ENCODE measurements at regions not wholly inside any gene's neighbourhood (a gene's known extent, or its start where the extent isn't known, plus 50 kb on each side); places are given as distances from the start of the nearest gene placed in this dataset.

- Histone ChIP-seq H3K23ac (ENCODE audit: low read length) (no peak overlapping the region), H3K4me1 (ENCODE audit: control insufficient read depth in 1 of 2, insufficient read depth in 2 of 2, low read length in 2 of 2) (no peaks in the 10 kb centered on the region), H3K9ac (ENCODE audit: low read length) (no peak overlapping the region)
These were observed 1622.8 kb upstream of the B3GALT2 start for GRCh38 chr1:194809215-194809614.

GRCh38 chr1:194807530-194808220 lies 1621.3 kb upstream of the B3GALT2 start:
- H4K12ac ChIP-seq (ENCODE audit: low read depth, low read length): no peak overlapping the region
- no CpG with 5 or more reads among the region's 1 CpG for WGBS (ENCODE audit: extremely low coverage, insufficient coverage, insufficient read length)
- no peak overlapping the region for H2AK5ac ChIP-seq (ENCODE audit: low read length)
- H3K14ac ChIP-seq (ENCODE audit: low read length): no peak overlapping the region
- H3K27me3 ChIP-seq (ENCODE audit: insufficient read depth, low read length): no peaks in the 10 kb centered on the region
- H3K18ac ChIP-seq (ENCODE audit: low read length): no peak overlapping the region
- no peak overlapping the region for H2BK5ac ChIP-seq (ENCODE audit: low read depth, low read length, poor library complexity)
- H3K79me1 ChIP-seq (ENCODE audit: low read length): no peaks in the 10 kb centered on the region
- H2AFZ ChIP-seq (ENCODE audit: insufficient read depth, low read length, poor library complexity): no peak overlapping the region
- no peak overlapping the region for H4K91ac ChIP-seq (ENCODE audit: low read depth, low read length)
- H3K4me1 ChIP-seq (ENCODE audit: control insufficient read depth in 1 of 2, insufficient read depth in 2 of 2, low read length in 2 of 2): no peaks in the 10 kb centered on the region
- no peak overlapping the region for H3K9ac ChIP-seq (ENCODE audit: low read length)
- H3K79me2 ChIP-seq (ENCODE audit: control insufficient read depth, insufficient read depth, low read length, poor library complexity): no peaks in the 10 kb centered on the region
- no peak overlapping the region for H3K23ac ChIP-seq (ENCODE audit: low read length)
- H3K9me3 ChIP-seq (ENCODE audit: insufficient read depth, low read depth, low read length): no peaks in the 10 kb centered on the region
- no peak overlapping the region for H3K4me2 ChIP-seq (ENCODE audit: low read length)
- H4K8ac ChIP-seq (ENCODE audit: low read depth, low read length): no peak overlapping the region
- no peak overlapping the region for H2BK12ac ChIP-seq (ENCODE audit: low read length)
- H3K36me3 ChIP-seq (ENCODE audit: control insufficient read depth in 1 of 2, insufficient read depth in 2 of 2, low read length in 2 of 2): no peaks in the 10 kb centered on the region
- no peak overlapping the region for H3K4me3 ChIP-seq (ENCODE audit: low read depth, low read length)
- H2BK120ac ChIP-seq (ENCODE audit: insufficient read depth, low read length, poor library complexity): no peak overlapping the region
- no peak overlapping the region for H3K27ac ChIP-seq (ENCODE audit: low read depth, low read length)
- DNase-seq: no peak
- no peak overlapping the region for H3K4ac ChIP-seq (ENCODE audit: low read depth, low read length)

More at GRCh38 chr1:194809215-194809614, 1622.8 kb upstream of the B3GALT2 start:
- H4K8ac ChIP-seq (ENCODE audit: low read depth, low read length): no peak overlapping the region
- H3K27me3 ChIP-seq (ENCODE audit: insufficient read depth, low read length): no peaks in the 10 kb centered on the region
- H3K18ac ChIP-seq (ENCODE audit: low read length): no peak overlapping the region
- H3K36me3 ChIP-seq (ENCODE audit: control insufficient read depth in 1 of 2, insufficient read depth in 2 of 2, low read length in 2 of 2): no peaks in the 10 kb centered on the region
- no peak overlapping the region for H4K91ac ChIP-seq (ENCODE audit: low read depth, low read length)
- H3K4me3 ChIP-seq (ENCODE audit: low read depth, low read length): no peak overlapping the region
- no peaks in the 10 kb centered on the region for H3K9me3 ChIP-seq (ENCODE audit: insufficient read depth, low read depth, low read length)
- no peak overlapping the region for H4K12ac ChIP-seq (ENCODE audit: low read depth, low read length)
- H3K4ac ChIP-seq (ENCODE audit: low read depth, low read length): no peak overlapping the region
- no peaks in the 10 kb centered on the region for H3K79me1 ChIP-seq (ENCODE audit: low read length)
- H2AFZ ChIP-seq (ENCODE audit: insufficient read depth, low read length, poor library complexity): no peak overlapping the region
- WGBS (ENCODE audit: extremely low coverage, insufficient coverage, insufficient read length): no CpG with 5 or more reads among the region's 3 CpGs
- H3K79me2 ChIP-seq (ENCODE audit: control insufficient read depth, insufficient read depth, low read length, poor library complexity): no peaks in the 10 kb centered on the region
- H2BK120ac ChIP-seq (ENCODE audit: insufficient read depth, low read length, poor library complexity): no peak overlapping the region
- no peak overlapping the region for H2BK5ac ChIP-seq (ENCODE audit: low read depth, low read length, poor library complexity)
- no peak overlapping the region for H2AK5ac ChIP-seq (ENCODE audit: low read length)
- H2BK12ac ChIP-seq (ENCODE audit: low read length): no peak overlapping the region
- no peak for DNase-seq
- H3K27ac ChIP-seq (ENCODE audit: low read depth, low read length): no peak overlapping the region
- H3K4me2 ChIP-seq (ENCODE audit: low read length): no peak overlapping the region
- no peak overlapping the region for H3K14ac ChIP-seq (ENCODE audit: low read length)

GRCh38 chr1:194802572-194802971 lies 1616.2 kb upstream of the B3GALT2 start:
- no peaks in the 10 kb centered on the region for H3K9me3 ChIP-seq (ENCODE audit: insufficient read depth, low read depth, low read length)
- no peaks in the 10 kb centered on the region for H3K79me1 ChIP-seq (ENCODE audit: low read length)
- H4K8ac ChIP-seq (ENCODE audit: low read depth, low read length): no peak overlapping the region
- no CpG with 5 or more reads among the region's 3 CpGs for WGBS (ENCODE audit: extremely low coverage, insufficient coverage, insufficient read length)
- H3K36me3 ChIP-seq (ENCODE audit: control insufficient read depth in 1 of 2, insufficient read depth in 2 of 2, low read length in 2 of 2): no peaks in the 10 kb centered on the region
- no peak overlapping the region for H4K91ac ChIP-seq (ENCODE audit: low read depth, low read length)
- no peak overlapping the region for H3K4me3 ChIP-seq (ENCODE audit: low read depth, low read length)
- H2BK12ac ChIP-seq (ENCODE audit: low read length): no peak overlapping the region
- H3K27me3 ChIP-seq (ENCODE audit: insufficient read depth, low read length): no peaks in the 10 kb centered on the region
- H4K12ac ChIP-seq (ENCODE audit: low read depth, low read length): no peak overlapping the region
- H2AFZ ChIP-seq (ENCODE audit: insufficient read depth, low read length, poor library complexity): no peak overlapping the region
- H3K27ac ChIP-seq (ENCODE audit: low read depth, low read length): no peak overlapping the region
- H2AK5ac ChIP-seq (ENCODE audit: low read length): no peak overlapping the region
- no peak overlapping the region for H3K23ac ChIP-seq (ENCODE audit: low read length)
- H3K4ac ChIP-seq (ENCODE audit: low read depth, low read length): no peak overlapping the region
- H3K79me2 ChIP-seq (ENCODE audit: control insufficient read depth, insufficient read depth, low read length, poor library complexity): no peaks in the 10 kb centered on the region
- no peak overlapping the region for H3K9ac ChIP-seq (ENCODE audit: low read length)
- DNase-seq: peak in 1 of 2 donors; percentile 46
- H3K14ac ChIP-seq (ENCODE audit: low read length): no peak overlapping the region
- H3K4me1 ChIP-seq (ENCODE audit: control insufficient read depth in 1 of 2, insufficient read depth in 2 of 2, low read length in 2 of 2): no peaks in the 10 kb centered on the region
- H3K18ac ChIP-seq (ENCODE audit: low read length): no peak overlapping the region
- H3K4me2 ChIP-seq (ENCODE audit: low read length): no peak overlapping the region
- no peak overlapping the region for H2BK5ac ChIP-seq (ENCODE audit: low read depth, low read length, poor library complexity)
- no peak overlapping the region for H2BK120ac ChIP-seq (ENCODE audit: insufficient read depth, low read length, poor library complexity)

DNA sequence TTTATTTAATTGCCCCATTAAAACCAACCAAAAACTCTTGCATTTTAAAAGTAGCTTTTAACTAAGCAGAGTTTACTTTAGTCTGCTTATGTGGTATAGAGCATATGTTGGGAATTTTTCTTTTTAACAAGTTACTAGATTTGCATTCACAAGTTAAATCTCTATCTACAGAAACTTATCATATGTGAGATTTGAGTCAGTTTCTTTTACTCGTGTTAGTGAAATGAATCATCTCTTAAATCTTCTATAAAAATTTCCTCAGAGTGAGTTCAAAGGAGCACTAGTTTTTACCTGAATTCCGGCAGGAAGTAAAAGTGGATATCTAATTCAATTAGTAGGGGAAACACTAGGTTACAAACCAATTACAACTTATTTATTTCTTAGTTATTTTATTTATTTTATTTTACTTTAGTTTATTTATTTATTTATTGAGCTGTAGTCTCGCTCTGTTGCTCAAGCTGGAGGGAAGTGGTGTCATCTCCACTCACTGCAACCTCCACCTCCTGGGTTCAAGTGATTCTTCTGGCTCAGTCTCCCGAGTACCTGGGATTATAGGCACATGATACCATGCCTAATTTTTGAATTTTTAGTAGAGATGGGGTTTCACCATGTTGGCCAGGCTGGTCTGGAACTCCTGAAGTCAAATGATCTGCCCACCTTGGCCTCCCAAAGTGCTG lies 1609.6 kb upstream of the B3GALT2 start:
- H2BK5ac ChIP-seq (ENCODE audit: low read depth, low read length, poor library complexity): no peak overlapping the region
- no peak overlapping the region for H3K23ac ChIP-seq (ENCODE audit: low read length)
- H4K91ac ChIP-seq (ENCODE audit: low read depth, low read length): no peak overlapping the region
- no peak overlapping the region for H3K14ac ChIP-seq (ENCODE audit: low read length)
- no peak overlapping the region for H4K8ac ChIP-seq (ENCODE audit: low read depth, low read length)
- no peak overlapping the region for H3K4me2 ChIP-seq (ENCODE audit: low read length)
- no peak overlapping the region for H3K4ac ChIP-seq (ENCODE audit: low read depth, low read length)
- DNase-seq: no peak
- H3K4me3 ChIP-seq (ENCODE audit: low read depth, low read length): no peak overlapping the region
- H2AK5ac ChIP-seq (ENCODE audit: low read length): no peak overlapping the region
- H3K36me3 ChIP-seq (ENCODE audit: control insufficient read depth in 1 of 2, insufficient read depth in 2 of 2, low read length in 2 of 2): no peaks in the 10 kb centered on the region
- no peak overlapping the region for H2BK120ac ChIP-seq (ENCODE audit: insufficient read depth, low read length, poor library complexity)
- WGBS (ENCODE audit: extremely low coverage, insufficient coverage, insufficient read length): no CpG with 5 or more reads among the region's 4 CpGs
- no peaks in the 10 kb centered on the region for H3K79me1 ChIP-seq (ENCODE audit: low read length)
- no peak overlapping the region for H3K27ac ChIP-seq (ENCODE audit: low read depth, low read length)
- H4K12ac ChIP-seq (ENCODE audit: low read depth, low read length): no peak overlapping the region
- H3K4me1 ChIP-seq (ENCODE audit: control insufficient read depth in 1 of 2, insufficient read depth in 2 of 2, low read length in 2 of 2): no peaks in the 10 kb centered on the region
- no peak overlapping the region for H2BK12ac ChIP-seq (ENCODE audit: low read length)
- H3K9me3 ChIP-seq (ENCODE audit: insufficient read depth, low read depth, low read length): no peaks in the 10 kb centered on the region
- H3K79me2 ChIP-seq (ENCODE audit: control insufficient read depth, insufficient read depth, low read length, poor library complexity): no peaks in the 10 kb centered on the region
- H3K18ac ChIP-seq (ENCODE audit: low read length): no peak overlapping the region
- no peak overlapping the region for H3K9ac ChIP-seq (ENCODE audit: low read length)
- no peak overlapping the region for H2AFZ ChIP-seq (ENCODE audit: insufficient read depth, low read length, poor library complexity)
- H3K27me3 ChIP-seq (ENCODE audit: insufficient read depth, low read length): no peaks in the 10 kb centered on the region
